SH-SY5Y (cell line): ENCODE measurements at regions not wholly inside any gene's neighbourhood (a gene's known extent, or its start where the extent isn't known, plus 50 kb on each side); places are given as distances from the start of the nearest gene placed in this dataset.

ENCODE experiments used
- GATA2 ChIP-seq: IDR thresholded peaks from 2 replicates; pipeline ENCODE4 v1.6.1; 2011; ENCODE audit warnings: mild to moderate bottlenecking, low read depth, low read length
- GATA3 ChIP-seq: IDR thresholded peaks from 2 replicates; pipeline ENCODE4 v1.6.1; 2011; ENCODE audit warnings: low read depth, mild to moderate bottlenecking, low read length, moderate library complexity

DNA sequence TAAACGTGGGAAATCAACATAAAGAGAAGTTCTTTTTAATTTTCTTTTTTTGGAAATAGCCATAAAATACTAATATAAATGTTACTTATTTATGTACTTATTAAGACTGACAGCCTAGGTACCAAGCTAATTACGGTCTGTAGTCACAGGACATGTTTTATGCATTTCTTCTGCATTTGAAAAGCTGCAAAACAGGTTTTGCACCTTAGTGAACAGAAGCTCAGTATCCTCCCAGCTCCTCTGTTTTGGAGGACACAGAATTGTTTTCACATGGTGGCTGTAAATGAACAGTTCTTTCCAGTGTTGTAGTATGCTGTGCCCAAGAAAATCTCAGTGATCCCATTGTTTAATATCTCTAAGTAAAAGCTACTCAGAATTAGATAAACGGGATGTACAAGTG is 1788.0 kb upstream of the TENM3 start:
- TF ChIP-seq GATA2 (no peak), GATA3 (no peak)
